ENCODE measurements at regions not wholly inside any gene's neighbourhood (a gene's known extent, or its start where the extent isn't known, plus 50 kb on each side); places are given as distances from the start of the nearest gene placed in this dataset.

GRCh38 chr7:17613338-17614041 lies 315.0 kb downstream of the AHR start:
- no peak for FAIRE-seq

DNA sequence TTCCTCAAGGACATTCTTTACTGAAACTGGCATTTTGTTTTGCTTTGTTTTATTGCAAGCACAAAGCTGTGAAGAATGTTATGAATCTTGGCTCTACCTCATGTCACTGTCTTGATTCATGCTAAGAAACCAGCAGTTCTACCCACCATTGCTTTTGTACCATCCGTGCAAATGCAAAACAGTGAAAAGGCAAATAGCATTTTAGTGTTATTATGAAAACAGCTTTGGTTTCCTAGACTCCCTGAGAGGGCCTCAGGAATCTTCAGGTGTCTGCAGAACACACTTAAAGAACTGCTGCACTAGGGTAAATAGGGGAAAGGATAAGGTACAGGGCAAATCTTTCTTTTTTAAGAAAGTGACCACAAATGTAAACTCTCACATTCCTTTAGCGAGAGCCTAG lies 318.9 kb downstream of the AHR start:
- FAIRE-seq = no peak

DNA sequence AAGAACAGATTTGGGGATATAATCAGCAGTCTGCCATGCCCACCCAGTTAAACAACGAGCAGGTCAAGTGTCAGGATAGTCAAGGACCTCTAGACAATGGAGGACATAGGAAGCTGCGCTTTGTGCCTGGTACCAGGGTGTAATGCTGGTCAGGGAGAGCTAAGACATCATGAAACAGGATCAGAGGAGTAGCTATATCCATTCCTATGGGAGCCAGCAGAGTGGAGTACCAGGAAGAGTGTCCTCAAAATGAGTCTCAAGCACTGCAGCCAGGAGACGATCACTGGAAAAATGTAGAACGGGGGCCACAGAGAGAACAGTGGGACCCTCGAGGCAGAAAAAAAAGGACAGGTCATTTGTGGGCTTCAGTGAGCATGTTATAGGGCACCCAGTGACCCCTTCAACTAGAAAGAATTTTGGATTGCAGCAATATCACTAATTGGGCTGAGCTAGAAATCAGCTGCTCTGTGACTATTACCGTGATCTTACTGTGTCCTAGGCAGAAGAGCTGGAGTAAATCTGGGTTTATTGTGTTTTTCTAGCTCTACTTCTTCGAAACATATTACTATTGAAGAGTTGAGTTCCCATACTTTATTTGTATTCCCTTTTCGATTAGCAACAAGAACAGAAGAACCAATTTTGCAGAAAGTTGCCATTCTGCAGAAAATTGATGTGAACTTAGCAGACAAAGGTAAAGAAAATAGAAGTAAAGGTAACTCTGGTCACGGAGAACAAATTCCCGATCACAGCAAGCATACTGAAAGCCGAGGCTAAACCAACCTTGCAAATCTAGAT lies 319.6 kb downstream of the AHR start:
- FAIRE-seq = no peak

DNA sequence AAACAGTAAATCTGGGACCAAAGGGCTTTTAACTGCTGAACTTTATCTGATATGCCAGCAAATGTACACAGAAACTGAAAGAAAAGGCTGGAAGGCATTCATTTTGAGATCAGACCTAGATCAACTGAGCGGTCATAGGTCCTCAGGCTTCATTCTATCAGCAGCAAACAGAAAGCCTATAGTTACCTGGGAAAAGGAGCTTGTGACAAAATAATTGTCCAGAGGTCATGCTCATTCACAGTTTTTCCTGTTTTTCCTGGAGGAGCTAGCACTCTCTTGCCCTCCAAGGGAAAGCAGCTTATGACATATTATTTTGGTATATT lies 320.2 kb downstream of the AHR start:
- FAIRE-seq = no peak

DNA sequence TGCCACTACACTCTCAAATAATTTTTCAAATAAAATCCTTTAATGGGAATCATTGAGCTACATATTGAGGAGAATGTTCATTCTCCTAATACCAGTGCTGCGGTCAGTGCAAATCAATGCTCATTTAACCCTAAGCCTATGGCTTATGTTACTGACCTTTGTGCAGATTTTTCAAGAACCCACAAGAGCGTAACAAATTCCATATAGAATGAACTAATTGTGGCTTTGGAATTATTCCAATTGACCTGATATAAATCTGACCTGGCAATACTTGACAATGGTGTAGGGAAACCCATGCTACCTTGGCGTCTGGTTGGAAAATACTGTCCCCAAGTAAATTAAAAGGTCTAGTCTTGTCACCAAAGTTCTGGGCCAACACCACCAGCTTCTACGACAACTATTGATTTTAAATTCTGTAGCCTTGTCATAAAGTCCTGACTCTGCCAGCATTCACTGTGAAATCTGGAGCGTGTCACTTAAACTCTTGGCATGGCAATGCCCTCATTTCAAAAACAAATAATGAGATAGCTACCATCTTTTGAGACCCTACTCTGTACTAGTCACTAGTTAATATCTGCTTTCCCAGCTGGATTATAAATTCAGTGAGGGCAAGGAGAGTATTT lies 320.9 kb downstream of the AHR start:
- FAIRE-seq = no peak

DNA sequence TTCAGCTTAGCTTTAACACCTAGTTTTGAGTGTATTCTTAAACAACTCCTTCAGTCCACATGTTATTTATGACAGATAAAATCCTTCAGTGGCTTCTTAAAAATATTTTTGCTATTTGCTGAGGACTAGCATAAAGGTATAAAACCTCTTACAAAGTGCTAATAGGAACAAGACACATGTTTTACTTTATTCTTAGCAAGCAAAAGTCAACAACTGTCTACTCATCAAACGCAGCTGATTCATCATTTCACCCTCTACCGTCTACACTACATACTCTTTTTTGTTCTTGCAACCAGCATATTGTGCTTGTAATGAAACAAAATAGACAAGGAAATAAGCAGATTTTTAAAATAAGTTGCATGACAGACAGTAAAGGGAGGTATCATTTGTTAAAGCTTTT lies 319.7 kb downstream of the SNX13 start:
- no peak for FAIRE-seq

DNA sequence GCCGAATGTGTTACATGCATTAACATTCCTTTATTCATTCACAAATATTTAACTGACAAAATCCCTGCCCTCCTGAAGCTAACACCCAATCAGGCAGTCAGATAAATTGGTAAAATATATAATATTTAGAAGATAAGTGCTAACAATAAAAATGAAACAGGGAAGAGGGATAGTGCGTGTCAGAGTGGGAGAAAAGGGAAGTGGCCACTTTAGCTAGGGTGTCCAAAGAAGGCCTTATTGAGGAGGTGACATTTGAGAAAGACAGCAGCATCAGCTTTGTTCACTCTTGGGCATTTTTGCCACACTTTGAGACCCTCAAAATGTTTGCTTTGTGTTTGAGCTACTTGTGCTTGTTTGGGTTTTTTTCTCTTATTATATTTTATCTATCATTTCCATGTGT lies 317.8 kb downstream of the SNX13 start:
- no peak for FAIRE-seq

DNA sequence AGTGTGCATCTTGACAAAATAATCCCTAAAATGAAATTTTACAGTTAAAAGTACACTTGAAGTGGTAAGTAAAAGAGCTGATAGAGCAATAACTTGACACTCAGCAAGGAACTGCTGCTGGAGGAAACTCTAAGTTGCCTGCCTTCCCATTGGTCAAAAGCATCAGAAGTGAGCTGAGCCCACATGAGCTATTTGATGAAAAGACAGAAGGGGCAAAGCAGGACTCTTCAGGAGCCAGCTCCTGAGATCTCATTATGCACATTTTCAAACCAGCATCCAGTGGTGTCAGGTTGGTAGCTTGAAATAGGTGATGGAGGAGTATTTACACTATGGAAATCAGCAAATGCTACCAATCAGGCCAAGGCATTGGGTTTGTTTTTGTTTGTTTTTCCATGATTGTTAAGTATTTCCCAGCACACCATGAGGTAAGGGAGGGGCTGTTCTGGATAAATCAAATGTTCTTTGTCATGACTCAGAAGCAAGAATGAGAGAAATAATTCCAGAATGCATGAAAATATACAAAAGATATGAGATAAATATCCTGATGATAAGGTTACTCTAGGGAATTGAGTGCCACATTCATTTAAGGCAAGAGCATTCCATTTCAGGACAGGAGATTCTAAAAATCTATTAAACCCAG lies 316.6 kb downstream of the SNX13 start:
- no peak for FAIRE-seq

GRCh38 chr7:17624379-17624778 lies 315.9 kb downstream of the SNX13 start:
- no peak for FAIRE-seq

DNA sequence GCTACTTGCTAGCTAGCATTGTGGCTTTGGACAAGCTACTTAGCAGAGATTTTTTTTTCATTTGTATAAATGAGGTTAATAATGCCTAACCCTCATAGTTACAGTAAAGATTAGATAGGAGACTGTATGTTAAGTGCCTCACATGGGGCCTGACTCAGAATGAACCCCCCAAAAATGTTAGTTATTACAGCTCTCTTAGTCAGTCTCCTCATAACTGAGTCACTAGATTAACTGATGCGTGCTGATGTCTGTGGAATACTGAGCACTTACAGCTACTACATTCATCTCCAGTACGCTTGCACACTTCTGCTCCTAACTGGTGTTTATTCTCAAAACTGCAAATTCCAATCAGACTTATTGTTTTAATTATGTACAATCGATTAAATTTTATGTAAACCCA lies 315.3 kb downstream of the SNX13 start:
- FAIRE-seq = no peak

DNA sequence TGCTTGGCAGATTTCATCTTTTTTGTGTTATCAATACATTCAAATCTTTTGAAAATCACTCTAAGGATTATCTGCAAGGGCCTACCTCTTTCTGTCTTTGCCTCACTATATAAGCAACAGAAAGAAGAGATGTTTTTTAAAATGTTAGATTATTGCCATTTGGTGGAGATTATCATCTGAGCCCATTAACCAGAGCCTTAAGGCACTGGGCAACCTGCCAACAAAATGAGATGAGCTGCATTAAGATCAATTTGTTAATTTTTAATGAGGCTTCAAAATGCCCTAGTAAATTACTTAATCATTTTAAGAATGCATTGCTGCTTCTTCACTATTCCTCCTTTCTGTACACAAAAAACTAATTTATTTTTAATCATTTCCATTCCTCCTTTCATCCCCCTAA lies 314.1 kb downstream of the SNX13 start:
- no peak for FAIRE-seq

DNA sequence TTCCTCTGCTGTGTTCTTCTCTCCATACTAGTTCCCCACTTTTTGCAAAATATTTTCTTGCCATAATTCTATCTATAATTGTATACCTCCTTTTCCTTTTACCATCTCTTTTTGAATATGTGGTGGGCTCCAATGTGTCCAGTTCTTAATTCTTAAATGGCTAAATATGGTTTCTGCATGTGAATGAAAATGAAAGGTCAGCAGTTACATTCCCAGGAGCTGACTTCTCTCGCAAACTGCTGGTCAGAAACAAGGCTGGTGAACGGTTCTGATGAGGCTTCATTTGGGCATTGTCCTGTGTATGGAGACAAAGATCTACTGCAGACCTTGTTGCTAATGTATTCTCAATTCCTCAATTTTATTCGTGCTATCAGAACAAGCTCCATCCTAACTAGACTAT lies 309.2 kb downstream of the SNX13 start:
- no peak for FAIRE-seq

DNA sequence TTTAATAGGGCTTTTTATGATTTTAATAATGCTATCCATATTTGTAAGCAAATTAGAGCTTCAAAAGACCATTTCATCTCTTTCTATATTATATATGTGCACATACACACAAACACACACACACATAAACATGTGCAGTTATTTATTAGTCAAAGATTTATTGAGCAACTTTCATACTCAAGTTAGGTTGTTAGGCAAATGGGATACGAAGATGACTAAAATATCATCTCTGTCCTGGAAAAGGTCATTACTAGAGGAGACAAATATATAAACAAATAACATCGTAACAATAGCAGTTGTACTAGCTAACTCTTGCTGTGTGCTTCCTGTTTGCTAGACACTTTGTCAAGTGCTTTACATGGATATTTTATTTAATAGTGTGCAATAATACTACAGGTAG lies 307.9 kb downstream of the SNX13 start:
- no peak for FAIRE-seq

DNA sequence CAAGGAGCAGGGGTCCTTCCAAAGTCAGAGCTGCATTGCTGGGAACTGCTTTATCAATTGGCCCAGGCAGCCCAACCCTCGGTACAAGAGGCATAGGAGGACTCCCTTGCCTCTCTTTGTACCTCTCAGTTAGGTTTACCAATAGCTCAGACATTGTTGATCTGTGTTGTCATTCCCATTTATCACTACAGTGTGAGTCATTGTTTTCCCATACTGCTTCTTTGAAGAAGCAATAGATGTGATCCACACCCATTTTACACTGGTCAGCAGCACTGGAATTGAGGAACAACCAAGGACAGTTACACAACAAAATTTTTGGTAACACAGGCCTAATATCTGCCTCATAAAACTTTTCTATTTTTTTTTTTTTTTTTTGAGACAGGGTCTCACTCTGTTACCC lies 307.2 kb downstream of the SNX13 start:
- no peak for FAIRE-seq

- no peak for FAIRE-seq
Observed at GRCh38 chr7:17638727-17639126, 301.6 kb downstream of the SNX13 start.

GRCh38 chr7:17640730-17641377 lies 299.4 kb downstream of the SNX13 start:
- FAIRE-seq = peak; percentile 15

- no peak for FAIRE-seq
Observed at GRCh38 chr7:17645500-17645899, 294.8 kb downstream of the SNX13 start.

DNA sequence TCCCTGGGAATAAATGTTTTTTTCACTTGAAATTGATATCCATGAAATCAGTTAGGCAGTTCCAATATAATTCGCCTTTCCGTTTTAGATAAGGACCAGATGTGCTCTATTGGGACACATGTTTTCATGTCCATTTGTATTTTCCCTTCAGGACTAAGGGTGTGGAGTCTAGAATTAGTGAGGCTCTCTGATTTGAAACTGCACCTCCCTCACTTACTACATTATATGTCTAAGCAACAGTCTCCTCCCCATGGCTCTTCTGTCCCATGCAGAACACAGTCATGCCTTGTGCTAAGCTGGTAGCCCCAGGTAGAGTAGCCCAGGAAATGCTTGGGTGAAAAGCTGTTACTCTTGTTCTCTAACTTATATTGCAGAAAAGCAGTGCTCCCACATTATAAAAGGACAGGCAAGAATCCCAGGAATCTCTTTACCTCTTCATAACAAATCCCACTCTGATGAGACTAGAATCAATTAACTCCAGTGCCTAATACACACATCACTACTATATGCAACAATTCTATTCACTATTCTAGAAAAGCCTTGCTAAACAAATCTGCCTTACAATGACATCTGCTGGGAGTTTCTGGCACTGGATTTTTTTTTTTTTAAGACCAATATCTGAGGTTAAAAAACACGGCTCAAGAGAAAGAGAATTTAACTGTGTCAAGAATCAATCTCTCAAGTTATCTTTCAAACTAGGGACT lies 293.9 kb downstream of the SNX13 start:
- FAIRE-seq = peak; percentile 81

GRCh38 chr7:17651341-17651740 lies 289.0 kb downstream of the SNX13 start:
- FAIRE-seq = no peak

DNA sequence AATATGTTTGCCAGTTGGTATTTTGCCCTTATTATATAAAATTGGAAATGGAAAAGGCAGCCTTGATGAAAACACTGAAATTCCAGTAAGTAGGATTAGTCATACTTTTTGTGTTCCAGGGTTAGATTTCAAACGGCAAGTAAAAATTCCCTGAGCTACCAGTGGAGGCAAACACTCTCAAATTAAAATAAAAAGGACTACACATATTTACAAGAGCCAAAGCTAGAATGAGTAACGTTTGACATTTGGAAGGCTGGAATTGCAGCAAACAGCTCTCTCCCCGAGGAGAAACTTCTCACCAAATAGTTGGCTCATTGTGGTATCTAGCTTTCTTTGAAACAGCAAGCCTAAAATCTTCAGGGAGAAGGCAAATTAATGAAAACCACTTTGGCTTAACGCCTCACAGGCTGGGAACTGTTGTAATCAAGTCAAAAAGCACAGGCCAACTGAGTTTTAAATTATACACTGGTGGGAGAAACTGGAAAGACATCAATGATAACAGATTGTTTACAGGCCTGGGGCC lies 288.4 kb downstream of the SNX13 start:
- FAIRE-seq = peak; percentile 43

DNA sequence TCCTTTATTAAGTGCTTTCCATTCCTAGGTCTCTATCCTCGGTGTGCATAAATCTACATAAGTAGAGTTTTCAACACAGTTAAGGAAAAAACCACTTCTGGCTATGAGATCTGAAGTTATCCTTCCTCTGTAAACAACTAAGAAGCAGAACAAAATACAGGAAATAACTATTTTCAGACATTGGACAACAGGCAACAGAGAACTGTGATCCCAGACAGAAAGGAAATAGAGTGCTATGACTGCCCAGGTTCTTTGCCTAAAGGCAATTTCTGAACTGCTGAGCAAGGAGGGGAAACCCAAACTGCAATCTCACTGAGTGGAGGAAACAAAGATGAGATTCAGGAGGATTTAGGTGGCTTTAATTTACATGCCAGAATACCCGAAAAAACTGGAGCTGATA lies 285.4 kb downstream of the SNX13 start:
- FAIRE-seq = no peak

DNA sequence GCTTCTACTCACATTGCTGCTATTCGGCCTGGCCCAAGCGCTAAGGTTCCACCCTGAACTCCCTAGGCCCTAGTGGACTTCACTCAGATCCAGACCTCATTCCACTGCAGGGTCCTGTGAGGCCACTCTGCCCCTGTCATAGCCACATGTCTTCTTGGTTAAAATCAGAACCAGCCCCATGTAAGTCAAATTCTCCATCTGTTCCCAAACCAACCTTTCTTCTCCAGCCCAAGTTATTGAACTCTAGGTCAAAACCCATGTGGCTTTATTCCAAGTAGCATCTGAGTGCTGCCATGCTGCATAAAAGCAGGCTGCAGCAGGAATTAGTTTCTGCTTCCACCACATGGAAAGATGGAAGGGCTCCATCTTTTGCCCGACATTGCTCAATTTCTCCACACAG lies 281.2 kb downstream of the SNX13 start:
- FAIRE-seq = no peak

Measured in endometrium (tissue), 2 donors.